Inflammatory macrophage treated with lipopolysaccharide for 1 hour (primary cell): ENCODE measurements at regions not wholly inside any gene's neighbourhood (a gene's known extent, or its start where the extent isn't known, plus 50 kb on each side); places are given as distances from the start of the nearest gene placed in this dataset.

Experiments used
- DNase-seq, 2 donors: peaks; one replicate each; pipeline ENCODE4 v3.0.0-alpha.2; 2020 to 2022

DNA sequence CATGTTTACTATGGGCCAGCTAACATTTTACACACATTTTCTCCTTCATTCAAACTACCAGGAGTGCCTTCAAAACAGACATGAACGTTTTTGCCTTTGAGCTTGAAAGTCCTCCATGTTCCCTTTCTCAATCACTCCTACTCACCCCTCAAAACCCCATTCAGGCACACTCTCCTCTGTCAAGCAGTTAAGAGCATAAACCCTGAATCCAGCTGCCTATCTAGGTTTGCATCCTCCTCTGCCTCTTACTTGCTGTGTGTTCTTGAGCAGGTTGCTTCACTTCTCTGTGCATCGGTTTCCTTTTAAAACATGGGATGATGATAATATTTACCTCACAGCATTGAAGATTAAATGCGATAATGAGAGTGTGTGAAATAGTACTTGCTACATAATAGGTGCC, 215.3 kb downstream of the HAPSTR1 start:
- DNase-seq = no peak

DNA sequence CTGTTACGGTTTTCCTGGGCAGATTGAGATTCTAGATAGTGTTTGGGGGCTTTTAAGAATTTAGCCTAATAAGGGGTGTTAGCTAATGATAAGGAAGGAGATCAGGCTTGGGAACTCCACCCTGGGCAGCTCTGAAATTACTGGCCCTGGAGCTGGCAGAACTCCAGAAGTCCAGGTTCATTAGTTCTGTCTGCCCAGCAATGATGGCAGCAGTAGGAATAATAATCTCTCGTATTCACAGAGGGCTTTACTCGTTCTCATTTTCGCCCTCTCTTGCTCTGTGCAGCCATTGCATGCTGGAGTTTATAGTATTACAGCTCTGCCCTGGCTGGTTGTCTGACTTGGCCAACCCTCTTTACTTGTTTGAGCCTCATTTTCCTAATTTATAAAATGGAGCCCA, 216.0 kb downstream of the HAPSTR1 start:
- no peak for DNase-seq

DNA sequence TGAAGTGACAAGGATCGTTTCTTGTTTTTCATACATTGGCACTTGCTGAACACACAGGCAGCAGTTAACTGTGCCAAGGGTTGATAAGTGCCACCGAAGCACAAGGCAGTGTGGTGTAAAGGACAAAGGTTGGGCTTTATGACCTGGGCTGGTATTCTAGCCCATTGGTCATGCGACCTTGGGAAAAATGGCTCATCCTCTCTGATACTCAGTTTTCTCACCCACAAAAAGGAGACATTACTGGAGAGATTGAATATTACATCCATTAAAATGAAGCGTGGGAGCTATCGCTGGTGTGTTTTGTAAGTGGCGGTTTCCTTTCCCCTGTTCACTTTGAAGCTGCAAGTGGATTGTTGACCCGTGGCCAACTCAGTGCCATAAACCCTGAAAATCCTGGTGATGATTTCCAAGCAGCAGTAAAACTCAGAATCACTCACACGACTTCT, 216.9 kb downstream of the HAPSTR1 start:
- no peak for DNase-seq

DNA sequence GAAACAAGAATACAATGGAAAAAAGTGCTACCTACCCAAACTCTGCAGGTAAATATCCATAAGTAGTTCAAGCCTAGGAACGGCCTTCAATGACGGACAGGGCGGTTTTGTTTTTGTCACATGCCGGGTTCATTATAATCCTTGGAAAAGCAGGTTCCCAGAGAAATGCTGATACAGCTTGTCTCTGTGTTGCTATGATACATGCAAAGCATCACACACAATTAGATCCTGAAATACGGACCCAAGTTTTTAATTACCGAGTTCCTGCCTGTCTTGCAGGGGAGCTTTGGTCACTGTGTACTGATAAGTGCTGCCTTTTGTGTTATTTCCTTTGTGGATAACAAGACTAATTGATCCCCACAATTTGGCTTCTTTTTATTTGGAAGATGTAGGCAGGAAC, 217.4 kb downstream of the HAPSTR1 start:
- no peak for DNase-seq

DNA sequence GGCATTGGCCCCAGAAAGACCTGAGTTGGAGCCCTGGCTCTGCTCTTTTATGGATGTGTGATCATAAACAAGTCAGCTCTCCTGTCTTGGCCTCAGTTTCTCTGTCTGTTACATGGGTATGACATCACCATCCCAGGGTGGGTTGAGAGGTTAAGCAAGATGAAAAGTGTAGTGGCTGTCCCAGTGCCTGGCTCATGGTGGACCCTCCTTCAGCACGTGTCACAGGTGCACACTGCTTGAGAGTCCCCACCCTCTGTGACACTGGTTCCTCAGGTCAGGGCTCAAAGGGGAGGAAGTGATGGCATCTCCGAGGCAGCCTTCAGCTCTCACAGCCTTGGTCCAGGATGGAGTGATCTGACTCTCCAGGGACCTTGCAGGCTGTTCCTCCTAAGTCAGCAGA, 218.4 kb downstream of the HAPSTR1 start:
- DNase-seq = no peak

DNA sequence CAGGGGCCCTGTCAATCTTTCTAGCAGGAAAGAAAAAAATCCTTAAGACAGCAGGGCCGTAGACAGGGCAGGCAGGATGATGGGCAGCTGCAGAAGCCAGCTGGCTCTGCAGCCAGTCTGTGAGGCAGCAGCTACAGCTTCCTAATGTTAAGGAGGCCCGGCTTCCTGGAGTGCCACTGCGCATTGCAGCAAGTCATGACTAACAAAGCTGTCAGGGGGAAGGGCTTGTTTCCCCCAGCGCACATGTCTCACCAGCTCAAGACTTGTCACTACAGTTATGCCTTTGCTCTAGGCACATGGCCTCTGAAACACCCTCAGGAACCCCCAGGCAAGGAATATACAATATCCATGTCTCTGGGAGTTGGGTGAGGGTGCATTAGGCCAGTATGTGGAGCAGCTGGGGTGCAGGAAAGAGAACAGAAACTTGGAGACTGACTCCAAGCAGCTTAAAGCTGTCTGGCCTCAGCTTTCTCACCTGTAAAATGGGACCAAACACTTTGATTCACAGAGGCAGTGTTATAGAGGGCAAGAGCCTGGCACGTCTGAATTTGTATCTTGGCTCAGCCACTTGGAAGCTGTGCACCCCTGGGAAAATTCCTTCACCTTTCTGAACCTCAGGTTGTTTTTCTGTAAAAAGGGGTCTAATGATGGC, 220.0 kb downstream of the HAPSTR1 start:
- DNase-seq = no peak

DNA sequence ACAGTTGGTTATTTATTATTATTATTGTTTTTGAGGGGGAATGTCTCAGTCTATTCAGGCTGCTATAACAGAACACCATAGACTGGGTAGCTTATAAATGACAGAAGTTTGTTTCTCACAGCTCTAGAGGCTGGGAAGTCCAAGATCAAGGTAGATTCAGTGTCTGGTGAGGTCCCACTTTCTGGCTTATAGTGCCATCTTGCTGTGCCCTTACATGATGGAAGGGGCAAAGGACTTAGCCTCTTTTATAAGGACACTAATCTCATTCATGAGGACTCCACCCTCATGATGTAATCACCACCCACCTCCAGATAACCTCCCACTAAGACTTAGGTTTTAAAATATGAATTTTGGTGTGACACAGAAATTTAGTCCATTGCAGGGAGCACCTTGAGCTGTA, 224.6 kb downstream of the HAPSTR1 start:
- DNase-seq = no peak

DNA sequence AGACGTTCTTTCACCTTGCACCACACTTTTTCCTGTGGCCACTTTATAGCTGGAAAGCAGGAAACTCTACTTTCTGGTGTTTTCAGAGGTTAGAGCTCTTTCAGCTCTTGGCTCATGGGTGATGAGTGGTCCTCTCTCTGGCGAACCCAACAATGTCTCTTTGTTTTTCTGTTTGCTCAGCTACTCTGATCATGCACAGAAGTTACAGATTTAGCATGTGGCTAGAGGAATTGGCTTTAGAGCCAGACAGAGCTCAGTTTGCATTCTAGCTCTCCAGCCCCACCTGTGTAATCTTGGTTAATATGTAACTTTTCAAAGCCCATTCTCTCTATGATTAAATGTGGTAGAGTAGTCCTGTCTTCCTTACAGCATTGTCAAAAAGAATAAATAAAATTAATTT, 225.2 kb downstream of the HAPSTR1 start:
- DNase-seq = no peak

DNA sequence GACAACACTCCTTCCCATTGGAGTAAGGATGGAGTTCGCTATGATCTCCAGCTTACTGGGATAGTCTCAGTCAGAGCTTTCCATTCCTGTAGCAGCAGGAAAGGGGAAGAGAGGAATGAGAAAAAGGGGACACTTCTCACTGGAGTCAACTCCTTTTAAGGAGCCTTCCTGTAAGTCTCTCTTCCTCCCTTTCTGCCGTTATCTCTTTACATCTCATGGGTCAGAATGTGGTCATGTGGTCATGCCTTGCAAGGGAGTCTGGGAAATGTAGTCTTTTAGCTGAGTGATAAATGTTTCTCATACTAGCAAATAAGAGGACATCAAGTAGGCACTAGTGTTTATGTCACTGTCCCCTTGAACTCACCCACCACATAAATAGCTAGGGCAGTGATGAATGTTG, 227.3 kb downstream of the HAPSTR1 start:
- DNase-seq = no peak

DNA sequence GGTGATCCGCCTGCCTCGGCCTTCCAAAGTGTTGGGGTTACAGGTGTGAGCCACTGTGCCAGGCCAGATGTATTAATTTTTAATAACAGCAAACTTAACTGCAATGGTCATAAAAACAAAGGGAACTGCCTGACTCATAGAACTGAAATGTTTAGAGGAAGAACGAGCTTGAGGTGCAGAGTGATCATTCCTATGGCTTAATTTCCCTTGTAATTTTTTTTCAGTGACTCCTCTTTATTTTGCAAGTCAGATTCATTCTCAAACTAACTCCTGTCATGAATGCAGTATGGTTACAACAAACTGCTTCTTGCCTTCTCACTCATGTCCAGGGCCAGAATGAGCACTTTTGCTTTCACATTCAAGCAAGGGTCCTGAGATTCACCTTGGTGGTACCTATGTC, 231.3 kb downstream of the HAPSTR1 start:
- DNase-seq = no peak

DNA sequence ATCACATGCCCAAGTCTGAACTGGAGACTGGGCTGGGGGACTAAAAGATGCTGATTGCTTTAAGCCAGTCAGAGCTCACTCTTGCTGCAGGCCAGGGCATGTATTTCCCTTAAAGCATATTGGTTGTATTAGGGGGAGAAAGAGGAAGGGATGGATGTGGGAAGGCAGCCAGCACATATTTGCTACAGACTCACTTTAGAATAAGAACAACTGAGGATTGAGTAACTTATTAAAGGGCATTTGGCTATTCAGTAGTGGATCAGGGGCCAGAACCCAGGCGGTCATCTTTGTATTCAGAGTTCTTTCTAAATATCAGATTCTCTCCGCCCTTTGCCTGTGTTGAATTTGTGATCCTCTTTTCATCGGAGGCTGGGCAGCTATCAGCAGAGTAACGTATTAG, 231.7 kb downstream of the HAPSTR1 start:
- no peak for DNase-seq

DNA sequence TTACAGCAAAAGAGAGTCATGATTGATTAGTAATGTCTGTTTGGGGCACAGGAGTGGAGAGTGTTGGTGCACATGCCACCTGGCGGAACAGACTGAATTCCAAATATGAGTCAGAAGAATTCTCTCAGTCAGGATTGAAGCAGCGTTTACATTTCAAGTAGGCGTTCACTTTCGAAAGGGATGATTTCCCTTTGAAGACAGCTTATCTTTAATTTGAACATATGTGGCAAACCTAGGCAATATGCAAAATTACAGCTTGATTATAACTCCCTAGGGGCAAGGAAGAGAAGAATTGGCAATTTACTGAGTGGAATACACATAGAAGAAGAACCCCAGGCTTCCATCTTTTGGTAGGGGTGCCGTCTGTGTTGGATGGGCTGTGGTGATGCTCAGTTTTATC, 235.8 kb downstream of the HAPSTR1 start:
- no peak for DNase-seq

DNA sequence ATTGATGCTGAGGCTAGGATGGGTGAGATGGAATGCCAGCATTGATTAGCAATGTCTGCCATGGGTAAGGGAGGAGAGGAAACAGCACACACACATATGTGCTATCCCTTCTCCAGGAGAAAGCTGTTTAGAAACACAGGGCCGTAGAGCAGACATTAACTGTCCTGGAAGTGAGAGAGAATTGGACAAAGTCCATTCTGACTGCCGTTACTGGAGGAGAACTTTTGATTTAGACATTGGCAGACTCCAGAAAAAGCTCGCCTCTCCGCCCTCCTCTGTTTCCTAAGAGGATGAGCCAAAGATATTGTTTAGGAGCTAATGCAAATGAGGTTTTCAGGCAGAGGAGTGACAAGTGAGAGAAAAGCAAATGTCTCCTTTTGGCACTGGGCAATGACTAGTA, 237.0 kb downstream of the HAPSTR1 start:
- no peak for DNase-seq

DNA sequence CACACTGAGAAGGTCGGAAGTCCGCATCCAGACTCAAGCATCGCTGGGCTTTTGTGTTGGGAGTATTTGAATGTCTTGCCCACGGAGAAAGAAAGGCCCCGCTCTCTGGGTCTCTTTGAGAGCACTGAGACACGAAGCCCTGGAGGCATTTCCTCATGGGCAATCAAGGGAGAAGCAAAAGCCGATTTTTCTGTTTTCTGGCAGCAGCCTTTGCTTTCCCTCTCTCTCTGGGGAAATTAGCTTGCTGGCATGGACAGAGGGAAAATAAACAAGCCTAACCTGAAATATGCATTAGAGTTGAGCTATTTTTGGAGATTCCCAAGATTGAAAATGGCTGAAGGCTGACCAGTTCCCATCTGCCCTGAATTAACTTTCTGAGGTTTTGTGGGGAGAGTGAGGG, 238.7 kb downstream of the HAPSTR1 start:
- no peak for DNase-seq

DNA sequence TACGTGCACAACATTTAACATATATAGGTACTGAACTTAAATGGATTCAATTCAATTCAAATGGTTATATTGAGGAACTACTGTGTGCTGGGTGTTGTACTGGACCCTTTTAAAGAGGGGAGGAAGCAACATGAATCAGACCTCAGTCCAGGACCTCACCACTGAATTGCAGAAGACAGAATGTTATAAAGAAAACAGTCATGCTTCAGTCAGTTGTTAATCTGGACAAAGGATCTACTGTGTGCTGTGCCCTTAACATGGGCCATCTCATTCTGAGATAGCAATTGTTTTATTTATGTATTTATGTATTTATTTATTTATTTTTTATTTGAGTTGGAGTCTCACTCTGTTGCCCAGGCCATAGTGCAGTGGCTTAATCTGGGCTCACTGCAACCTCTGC, 240.1 kb downstream of the HAPSTR1 start:
- DNase-seq = no peak

DNA sequence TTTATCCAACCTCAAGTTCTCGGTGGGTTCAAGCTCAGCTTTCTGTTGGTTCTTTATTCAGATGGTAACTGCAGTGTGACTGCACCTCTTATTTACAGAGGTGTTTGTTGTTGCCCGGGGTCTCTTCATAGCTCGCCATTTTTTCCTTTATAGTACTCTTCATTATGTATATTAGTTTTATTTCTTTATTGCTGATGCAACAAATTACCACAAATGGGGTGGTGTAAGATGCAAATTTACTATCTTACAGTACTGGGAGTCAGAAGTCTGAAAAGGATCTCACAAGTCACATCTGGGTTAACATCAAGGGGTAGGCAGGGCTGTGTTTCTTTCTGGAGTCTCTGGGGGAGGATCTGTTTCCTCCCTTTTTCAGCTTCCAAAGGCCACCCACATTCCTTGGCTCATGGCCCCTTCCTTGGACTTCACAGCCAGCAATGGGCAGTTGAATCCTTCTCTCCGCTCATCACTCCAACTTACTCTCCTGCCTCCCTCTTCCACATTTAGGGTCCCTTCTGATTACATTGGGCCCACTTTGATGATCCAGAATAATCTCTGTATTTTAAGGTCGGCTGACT, 241.2 kb downstream of the HAPSTR1 start:
- no peak for DNase-seq

DNA sequence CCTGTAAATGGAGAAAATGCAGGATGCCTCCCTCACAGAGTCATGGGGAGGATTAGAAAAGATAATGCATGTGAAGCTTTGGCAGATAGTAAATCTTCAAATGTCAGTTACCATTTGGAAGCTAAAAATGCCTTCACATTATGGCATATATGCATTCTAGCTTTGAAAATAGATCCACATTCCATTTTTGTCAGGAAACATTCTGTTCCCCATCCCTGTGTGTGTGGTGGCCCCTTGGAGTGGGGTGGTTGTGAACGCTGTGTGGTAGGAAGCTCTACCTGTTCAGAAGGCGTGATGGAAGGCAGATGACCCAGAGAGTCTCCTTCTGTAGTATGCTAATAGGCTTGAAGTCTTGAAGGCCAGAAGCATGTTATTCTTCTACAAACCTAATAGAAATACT, 242.0 kb downstream of the HAPSTR1 start:
- no peak for DNase-seq

DNA sequence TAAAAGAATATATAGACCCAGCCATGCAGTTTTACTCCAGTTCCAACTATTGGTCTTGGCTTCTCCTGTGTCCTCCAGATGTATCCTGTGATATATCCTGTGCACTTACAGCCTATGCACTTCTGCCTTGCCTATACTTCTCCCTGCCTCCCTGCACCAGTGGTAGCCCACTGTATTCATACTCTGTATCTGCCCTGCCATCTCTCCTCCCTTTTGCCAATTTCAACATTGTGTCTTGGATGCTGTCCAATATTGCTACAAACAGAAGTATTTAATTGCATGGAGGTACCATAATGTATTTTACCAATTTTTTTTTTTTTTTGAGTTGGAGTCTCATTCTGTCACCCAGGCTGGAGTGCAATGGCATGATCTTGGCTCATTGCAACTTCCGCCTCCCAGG, 242.7 kb downstream of the HAPSTR1 start:
- no peak for DNase-seq

DNA sequence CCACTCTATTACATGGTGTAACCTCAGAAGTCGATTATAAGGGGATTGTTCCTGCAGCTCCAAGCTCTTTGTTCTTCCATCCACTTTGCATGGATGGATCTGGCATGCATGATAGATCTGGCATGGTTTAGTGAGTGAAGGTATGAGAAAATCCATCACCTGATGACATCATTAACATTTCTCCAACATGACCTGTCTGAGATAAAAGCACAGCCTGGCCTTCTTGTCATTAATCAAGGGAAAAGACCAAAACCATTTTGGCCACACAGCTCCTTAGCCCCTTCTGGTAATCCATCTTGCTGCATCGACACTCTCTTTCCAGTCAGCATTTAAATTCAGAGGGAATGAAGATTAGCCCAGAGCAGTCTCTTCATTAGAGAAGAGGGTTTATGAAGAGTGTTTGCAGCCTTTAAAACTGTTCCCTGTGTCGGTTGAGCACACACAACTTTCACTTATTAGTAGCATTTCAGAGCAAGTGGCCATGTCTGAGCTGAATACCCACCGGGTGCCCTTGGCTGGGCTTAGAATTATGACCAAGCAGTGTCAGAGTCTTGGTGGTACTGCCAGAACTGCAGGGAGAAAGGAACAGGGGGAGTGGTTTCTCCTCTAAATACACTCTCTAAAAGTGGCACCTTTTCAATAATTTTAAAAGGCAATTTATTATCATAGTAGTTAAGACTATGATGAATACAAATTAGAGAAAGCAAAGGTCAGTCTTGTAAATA, 246.0 kb downstream of the HAPSTR1 start:
- DNase-seq = no peak

DNA sequence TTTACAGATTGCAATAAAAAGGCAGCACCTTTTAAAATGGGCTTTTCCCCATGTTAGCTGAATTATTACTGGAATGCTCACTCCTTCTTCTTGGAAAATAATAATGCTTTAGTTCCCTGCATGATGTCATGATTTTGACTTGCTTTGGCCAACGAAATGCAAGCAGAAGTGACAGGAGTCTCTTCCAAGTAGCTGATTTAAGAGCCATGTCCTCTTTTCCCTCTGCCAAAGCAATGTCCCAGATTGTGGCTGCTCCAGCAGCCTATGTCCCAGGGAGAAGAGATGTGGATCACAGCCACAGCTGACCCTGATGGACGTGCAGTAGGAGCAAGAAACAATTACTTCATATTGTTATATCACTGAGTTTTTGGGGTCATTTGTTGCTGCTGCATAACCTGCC, 246.6 kb downstream of the HAPSTR1 start:
- no peak for DNase-seq

DNA sequence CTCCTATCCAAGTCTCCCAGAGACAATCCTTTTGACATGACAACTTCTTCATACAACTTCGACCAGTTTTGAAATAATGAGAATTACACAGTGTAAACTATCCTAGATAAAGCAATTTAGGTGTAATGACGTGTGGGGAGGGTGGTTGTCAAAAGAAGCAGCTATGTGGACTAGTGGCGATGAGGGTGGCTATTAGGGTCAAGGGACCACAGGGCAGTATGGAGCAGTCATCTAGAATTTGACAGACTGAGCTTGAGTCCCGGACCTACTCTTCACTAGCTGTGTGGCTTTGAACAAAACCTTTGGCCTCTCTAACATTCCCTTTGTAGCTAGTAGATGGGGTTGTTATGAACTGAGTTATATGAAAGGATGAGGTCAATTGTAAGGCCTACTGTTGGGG, 247.1 kb downstream of the HAPSTR1 start:
- DNase-seq = no peak

DNA sequence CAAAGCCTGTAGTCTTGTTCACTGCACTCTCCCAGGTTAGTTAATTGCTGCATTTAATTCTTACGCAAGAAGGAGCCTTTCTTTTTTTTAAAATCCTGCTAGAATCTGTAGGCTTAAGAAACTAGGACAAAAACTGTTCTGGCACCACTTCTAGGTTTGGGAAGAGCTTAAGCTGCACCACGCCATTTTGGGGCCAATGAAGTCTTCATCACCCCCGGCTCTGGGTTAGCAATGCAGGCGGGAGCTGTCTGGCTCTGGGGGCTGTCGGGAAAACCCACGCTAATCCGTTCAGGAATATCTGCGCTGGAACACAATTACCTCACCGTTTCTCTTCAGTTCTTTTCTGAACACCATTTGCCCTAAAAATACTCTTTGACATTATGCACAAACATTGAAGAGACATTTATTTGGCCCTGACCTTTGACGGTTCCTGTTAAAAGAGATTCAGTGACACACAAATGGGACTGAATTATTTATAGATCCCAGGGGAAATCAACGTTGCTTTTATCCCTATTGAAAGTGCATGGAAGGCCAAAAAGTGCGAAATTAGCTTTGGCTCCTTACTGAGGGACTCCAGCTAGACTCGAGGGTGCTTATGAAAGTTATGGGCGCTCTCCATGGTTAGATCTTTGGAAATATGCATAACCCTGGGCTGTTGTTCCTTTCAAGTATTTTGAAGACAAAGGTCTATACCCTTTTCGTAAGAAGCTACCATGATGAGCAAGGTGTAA, 249.2 kb downstream of the HAPSTR1 start:
- DNase-seq = no peak

DNA sequence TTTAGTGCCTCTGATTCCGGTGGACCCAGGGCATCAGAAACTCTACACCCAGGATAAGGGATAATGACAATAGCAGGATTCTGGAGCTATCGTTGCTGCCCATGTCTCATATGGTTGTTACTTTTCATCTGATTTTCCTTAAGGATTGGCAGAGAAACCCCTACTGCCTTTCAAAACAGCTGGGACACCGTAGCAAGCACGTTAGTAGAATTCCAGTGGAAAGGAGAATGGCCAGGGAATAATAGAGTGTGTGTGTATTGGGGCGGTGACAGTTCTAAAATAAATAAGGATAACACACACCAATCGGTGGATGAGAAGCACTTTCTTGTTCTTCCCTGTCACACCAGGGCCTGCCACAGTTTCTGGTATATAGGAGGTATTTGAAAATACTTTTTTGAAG, 251.8 kb downstream of the HAPSTR1 start:
- no peak for DNase-seq

DNA sequence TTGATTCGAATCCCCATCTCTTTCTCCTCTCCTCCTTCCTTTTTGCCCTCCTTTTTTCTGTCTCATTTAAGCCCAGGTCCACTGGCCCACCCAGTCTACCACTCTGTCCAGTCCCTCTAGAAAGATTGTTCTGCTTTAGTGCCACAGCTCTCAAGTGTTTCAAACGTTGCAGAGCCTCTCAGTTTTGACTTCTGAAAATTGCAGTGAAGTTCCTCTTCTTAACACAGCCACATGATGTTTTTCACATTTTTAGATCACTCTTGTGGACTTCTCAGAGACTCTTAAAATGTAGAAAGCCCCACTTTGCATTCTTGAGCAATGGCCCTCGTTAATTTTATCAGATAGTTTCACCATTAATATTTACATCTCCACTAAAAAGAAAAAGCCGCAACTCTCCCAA, 253.1 kb downstream of the HAPSTR1 start:
- DNase-seq = peak in 1 of 2 donors; percentile 11
